HEK293T (cell line): ENCODE measurements at regions not wholly inside any gene's neighbourhood (a gene's known extent, or its start where the extent isn't known, plus 50 kb on each side); places are given as distances from the start of the nearest gene placed in this dataset.

Source experiments
- ARNT ChIP-seq: fragments of 450-650 bp; IDR thresholded peaks from 2 replicates; pipeline ENCODE4 v1.6.1; 2017; ENCODE audit warnings: mild to moderate bottlenecking
- BHLHE40 ChIP-seq: fragments of 450-650 bp; IDR thresholded peaks from 2 replicates; pipeline ENCODE4 v1.6.1; 2016; ENCODE audit warnings: mild to moderate bottlenecking, moderate library complexity, borderline replicate concordance
- CTBP1 ChIP-seq: fragments of 450-650 bp; IDR thresholded peaks from 2 replicates; pipeline ENCODE4 v1.6.1; 2016; ENCODE audit warnings: borderline replicate concordance
- ELF4 ChIP-seq: fragments of 450-650 bp; IDR thresholded peaks from 2 replicates; pipeline ENCODE4 v1.6.1; 2017; ENCODE audit warnings: antibody characterized with exemption
- FOXK2 ChIP-seq: fragments of 450-650 bp; IDR thresholded peaks from 2 replicates; pipeline ENCODE4 v1.6.1; 2016; ENCODE audit warnings: mild to moderate bottlenecking
- FOXM1 ChIP-seq: fragments of 450-650 bp; IDR thresholded peaks from 2 replicates; pipeline ENCODE4 v1.6.1; 2017; ENCODE audit warnings: mild to moderate bottlenecking, borderline replicate concordance
- HDGF ChIP-seq: fragments of 450-650 bp; IDR thresholded peaks from 2 replicates; pipeline ENCODE4 v1.6.1; 2017; ENCODE audit warnings: antibody characterized with exemption, borderline replicate concordance
- L3MBTL2 ChIP-seq: fragments of 450-650 bp; conservative IDR thresholded peaks from 2 replicates; pipeline ENCODE4 v1.6.1; 2016; ENCODE audit warnings: mild to moderate bottlenecking
- LEF1 ChIP-seq: fragments of 450-650 bp; IDR thresholded peaks from 2 replicates; pipeline ENCODE4 v1.6.1; 2017; ENCODE audit warnings: mild to moderate bottlenecking, borderline replicate concordance
- NFRKB ChIP-seq: fragments of 450-650 bp; IDR thresholded peaks from 2 replicates; pipeline ENCODE4 v1.6.1; 2016; ENCODE audit warnings: mild to moderate bottlenecking, moderate library complexity
- SP1 ChIP-seq: fragments of 450-650 bp; IDR thresholded peaks from 2 replicates; pipeline ENCODE4 v1.6.1; 2017
- SUZ12 ChIP-seq: fragments of 450-650 bp; IDR thresholded peaks from 2 replicates; pipeline ENCODE4 v1.6.1; 2016; ENCODE audit warnings: mild to moderate bottlenecking
- ZNF384 ChIP-seq: fragments of 450-650 bp; IDR thresholded peaks from 2 replicates; pipeline ENCODE4 v1.6.1; 2016

GRCh38 chr5:124417196-124417595 lies 329.2 kb downstream of the ZNF608 start:
- TF ChIP-seq BHLHE40 (no peak), NFRKB (no peak), FOXM1 (no peak), FOXK2 (no peak), ARNT (no peak), SP1 (no peak), ELF4 (no peak), CTBP1 (no peak), HDGF (no peak), SUZ12 (no peak), LEF1 (no peak), ZNF384 (no peak), L3MBTL2 (no peak)
